ENCODE measurements at regions not wholly inside any gene's neighbourhood (a gene's known extent, or its start where the extent isn't known, plus 50 kb on each side); places are given as distances from the start of the nearest gene placed in this dataset.
A peak's percentile ranks its signal among the peaks of the same experiment; 100 is the strongest.

- DNase-seq (ENCODE audit: low read depth in 2 of 2) = no peak
Observed at GRCh38 chr3:59580996-59581395, 531.2 kb upstream of the CFAP20DC start.

- DNase-seq (ENCODE audit: low read depth in 2 of 2) = no peak
Observed at GRCh38 chr3:59580499-59580898, 530.7 kb upstream of the CFAP20DC start.

- no peak for DNase-seq (ENCODE audit: low read depth in 2 of 2)
Observed at GRCh38 chr3:59578129-59578528, 528.3 kb upstream of the CFAP20DC start.

- DNase-seq (ENCODE audit: low read depth in 2 of 2) = no peak
Observed at GRCh38 chr3:59576606-59577005, 526.8 kb upstream of the CFAP20DC start.

- peak; percentile 80 to 94 for DNase-seq (ENCODE audit: low read depth in 2 of 2)
Observed at GRCh38 chr3:59575113-59576001, 525.5 kb upstream of the CFAP20DC start.

- DNase-seq (ENCODE audit: low read depth in 2 of 2) = no peak
Observed at GRCh38 chr3:59573911-59574310, 524.1 kb upstream of the CFAP20DC start.

GRCh38 chr3:59572106-59572505 lies 522.3 kb upstream of the CFAP20DC start:
- DNase-seq (ENCODE audit: low read depth in 2 of 2) = no peak

- DNase-seq (ENCODE audit: low read depth in 2 of 2) = no peak
Observed at GRCh38 chr3:59570806-59571205, 521.0 kb upstream of the CFAP20DC start.

- DNase-seq (ENCODE audit: low read depth in 2 of 2) = no peak
Observed at GRCh38 chr3:59567661-59568060, 517.8 kb upstream of the CFAP20DC start.

GRCh38 chr3:59566481-59566975 lies 516.7 kb upstream of the CFAP20DC start:
- DNase-seq (ENCODE audit: low read depth in 2 of 2) = peak in 1 of 2 donors; percentile 9

GRCh38 chr3:59565125-59565524 lies 515.3 kb upstream of the CFAP20DC start:
- DNase-seq (ENCODE audit: low read depth in 2 of 2) = no peak

- no peak for DNase-seq (ENCODE audit: low read depth in 2 of 2)
Observed at GRCh38 chr3:59563966-59564365, 514.1 kb upstream of the CFAP20DC start.

- DNase-seq (ENCODE audit: low read depth in 2 of 2) = no peak
Observed at GRCh38 chr3:59563072-59563605, 513.3 kb upstream of the CFAP20DC start.

GRCh38 chr3:59559721-59560435 lies 510.1 kb upstream of the CFAP20DC start:
- no peak for DNase-seq (ENCODE audit: low read depth in 2 of 2)

GRCh38 chr3:59558906-59559720 lies 509.3 kb upstream of the CFAP20DC start:
- no peak for DNase-seq (ENCODE audit: low read depth in 2 of 2)

- no peak for DNase-seq (ENCODE audit: low read depth in 2 of 2)
Observed at GRCh38 chr3:59555593-59556315, 505.9 kb upstream of the CFAP20DC start.

- no peak for DNase-seq (ENCODE audit: low read depth in 2 of 2)
Observed at GRCh38 chr3:59553076-59553475, 503.3 kb upstream of the CFAP20DC start.

GRCh38 chr3:59551834-59552233 lies 502.0 kb upstream of the CFAP20DC start:
- DNase-seq (ENCODE audit: low read depth in 2 of 2) = no peak

- no peak for DNase-seq (ENCODE audit: low read depth in 2 of 2)
Observed at GRCh38 chr3:59549962-59550361, 500.1 kb upstream of the CFAP20DC start.

- DNase-seq (ENCODE audit: low read depth in 2 of 2) = no peak
Observed at GRCh38 chr3:59547874-59548273, 498.0 kb upstream of the CFAP20DC start.

GRCh38 chr3:59546522-59546921 lies 496.7 kb upstream of the CFAP20DC start:
- no peak for DNase-seq (ENCODE audit: low read depth in 2 of 2)
